GM19467 (cell line): ENCODE measurements at regions not wholly inside any gene's neighbourhood (a gene's known extent, or its start where the extent isn't known, plus 50 kb on each side); places are given as distances from the start of the nearest gene placed in this dataset.

Experiments used
- ATAC-seq: cut with Tn5 transposase; IDR thresholded peaks from one replicate; pipeline ENCODE4 v1.9.1; 2021; ENCODE audit warnings: mild to moderate bottlenecking, moderate library complexity; ENCODE audit not compliant: unreplicated experiment

GRCh38 chr17:72531729-72532128 lies 410.9 kb downstream of the SOX9 start:
- no peak for ATAC-seq

GRCh38 chr17:72534265-72534664 lies 413.4 kb downstream of the SOX9 start:
- no peak for ATAC-seq

- ATAC-seq: no peak
Measured at GRCh38 chr17:72534776-72535175, 414.0 kb downstream of the SOX9 start.

- no peak for ATAC-seq
Measured at GRCh38 chr17:72535346-72535745, 414.5 kb downstream of the SOX9 start.

- ATAC-seq: no peak
Measured at GRCh38 chr17:72535779-72536178, 415.0 kb downstream of the SOX9 start.

GRCh38 chr17:72536788-72537187 lies 416.0 kb downstream of the SOX9 start:
- no peak for ATAC-seq

- ATAC-seq: no peak
Measured at GRCh38 chr17:72538443-72538842, 417.6 kb downstream of the SOX9 start.

GRCh38 chr17:72538901-72539352 lies 418.1 kb downstream of the SOX9 start:
- ATAC-seq: no peak

- peak; percentile 84 for ATAC-seq
Measured at GRCh38 chr17:72539981-72540897, 419.4 kb downstream of the SOX9 start.

- no peak for ATAC-seq
Measured at GRCh38 chr17:72542317-72542716, 421.5 kb downstream of the SOX9 start.

- no peak for ATAC-seq
Measured at GRCh38 chr17:72545766-72546165, 424.9 kb downstream of the SOX9 start.

- ATAC-seq: no peak
Measured at GRCh38 chr17:72553051-72553755, 432.4 kb downstream of the SOX9 start.

- ATAC-seq: no peak
Measured at GRCh38 chr17:72554508-72554907, 433.7 kb downstream of the SOX9 start.

- no peak for ATAC-seq
Measured at GRCh38 chr17:72555052-72555451, 434.2 kb downstream of the SOX9 start.

GRCh38 chr17:72556944-72557826 lies 436.4 kb downstream of the SOX9 start:
- no peak for ATAC-seq

GRCh38 chr17:72558971-72559476 lies 438.2 kb downstream of the SOX9 start:
- no peak for ATAC-seq

- peak; percentile 57 for ATAC-seq
Measured at GRCh38 chr17:72560303-72561247, 439.8 kb downstream of the SOX9 start.

- ATAC-seq: no peak
Measured at GRCh38 chr17:72561266-72561665, 440.4 kb downstream of the SOX9 start.

GRCh38 chr17:72561680-72562079 lies 440.9 kb downstream of the SOX9 start:
- no peak for ATAC-seq
